Activated CD4-positive, alpha-beta T cell treated with anti-CD3 and anti-CD28 coated beads, Interleukin-2, Interleukin-6, amounts not matched to agents 100 ng/mL and 50 ng/mL, durations not matched to agents 16 hours and 8 hours (primary cell): ENCODE measurements at regions not wholly inside any gene's neighbourhood (a gene's known extent, or its start where the extent isn't known, plus 50 kb on each side); places are given as distances from the start of the nearest gene placed in this dataset.

ENCODE experiments used
- DNase-seq: peaks from one replicate; pipeline ENCODE4 v3.0.0-alpha.2; 2020

- DNase-seq: no peak
Observed at GRCh38 chr5:8399471-8399870, 530.5 kb downstream of the MTRR start.

- DNase-seq: no peak
Observed at GRCh38 chr5:8408258-8408657, 539.3 kb downstream of the MTRR start.

GRCh38 chr5:8410618-8411017 lies 541.7 kb downstream of the MTRR start:
- DNase-seq: no peak

GRCh38 chr5:8413975-8414374 lies 545.0 kb downstream of the MTRR start:
- DNase-seq: no peak

- no peak for DNase-seq
Observed at GRCh38 chr5:8417316-8418048, 548.5 kb downstream of the MTRR start.

- DNase-seq: no peak
Observed at GRCh38 chr5:8418049-8418426, 549.1 kb downstream of the MTRR start.

GRCh38 chr5:8429778-8430758 lies 561.1 kb downstream of the MTRR start:
- no peak for DNase-seq

- DNase-seq: no peak
Observed at GRCh38 chr5:8434501-8434900, 565.6 kb downstream of the MTRR start.

GRCh38 chr5:8436924-8437323 lies 568.0 kb downstream of the MTRR start:
- no peak for DNase-seq

- no peak for DNase-seq
Observed at GRCh38 chr5:8445139-8445538, 576.2 kb downstream of the MTRR start.

GRCh38 chr5:8446179-8446578 lies 577.2 kb downstream of the MTRR start:
- DNase-seq: no peak

GRCh38 chr5:8456846-8457186 lies 587.9 kb downstream of the MTRR start:
- DNase-seq: no peak

GRCh38 chr5:8457187-8458037 lies 588.5 kb downstream of the MTRR start:
- DNase-seq: peak; percentile 85

GRCh38 chr5:8458038-8458383 lies 589.1 kb downstream of the MTRR start:
- DNase-seq: no peak

GRCh38 chr5:8461543-8461942 lies 592.6 kb downstream of the MTRR start:
- no peak for DNase-seq

GRCh38 chr5:8462565-8462964 lies 593.6 kb downstream of the MTRR start:
- no peak for DNase-seq

GRCh38 chr5:8470489-8470888 lies 601.5 kb downstream of the MTRR start:
- no peak for DNase-seq

- no peak for DNase-seq
Observed at GRCh38 chr5:8471581-8471980, 602.6 kb downstream of the MTRR start.

- no peak for DNase-seq
Observed at GRCh38 chr5:8473016-8473415, 604.1 kb downstream of the MTRR start.

- no peak for DNase-seq
Observed at GRCh38 chr5:8473827-8474568, 605.0 kb downstream of the MTRR start.

GRCh38 chr5:8474569-8474930 lies 605.6 kb downstream of the MTRR start:
- no peak for DNase-seq

GRCh38 chr5:8478326-8478725 lies 609.4 kb downstream of the MTRR start:
- no peak for DNase-seq

- DNase-seq: no peak
Observed at GRCh38 chr5:8481007-8481406, 612.1 kb downstream of the MTRR start.
